Stomach (tissue), 8 donors: ENCODE measurements at regions not wholly inside any gene's neighbourhood (a gene's known extent, or its start where the extent isn't known, plus 50 kb on each side); places are given as distances from the start of the nearest gene placed in this dataset.
"Not testable (repeated sequence)": the region's sequence is repeated elsewhere in the genome, so short reads cannot be mapped to it uniquely, and the experiment has no call there.

Source experiments
- DNase-seq, 2 donors: peaks; one replicate each; pipeline versions ENCODE4 v3.0.0 to v3.0.0-alpha.2; 2013 to 2019
- H3K27ac ChIP-seq, 5 donors: fragments of 200-600 bp in 4 of 5; sonication (generic) in 4 of 5; one replicate each; pipeline ENCODE4 v1.5.1; 2013 to 2019; ENCODE audit warnings: mild to moderate bottlenecking in 1 of 5, moderate library complexity in 1 of 5
- H3K27me3 ChIP-seq, 3 donors: fragments of 200-600 bp; sonication (generic); one replicate each; pipeline ENCODE4 v1.5.1; 2017 to 2019; ENCODE audit warnings: mixed run types in 1 of 3
- H3K36me3 ChIP-seq, 4 donors: fragments of 200-600 bp; sonication (generic); 1 replicate in 3 of 4; 2 replicates in 1 of 4; pipeline ENCODE4 v1.5.1; 2016 to 2019
- H3K4me1 ChIP-seq, 4 donors: fragments of 200-600 bp; sonication (generic); one replicate each; pipeline ENCODE4 v1.5.1; 2016 to 2019
- H3K4me3 ChIP-seq, 4 donors: fragments of 200-600 bp; sonication (generic) in 3 of 4; one replicate each; pipeline ENCODE4 v1.5.1; 2016 to 2019; ENCODE audit warnings: mild to moderate bottlenecking in 1 of 4
- H3K9me3 ChIP-seq, 4 donors: fragments of 200-600 bp; sonication (generic); one replicate each; pipeline ENCODE4 v1.5.1; 2016 to 2019
- CTCF ChIP-seq, 7 experiments: fragments of 450-650 bp in 4 of 7; fragments of 200-600 bp in 3 of 7; sonication (generic) in 3 of 7; IDR thresholded peaks; one replicate each; pipeline ENCODE4 v1.5.1; 2016 to 2019; ENCODE audit warnings: antibody characterized with exemption in 7 of 7, control low read depth in 2 of 7, mild to moderate bottlenecking in 1 of 7
- EP300 ChIP-seq: sonication (generic); formaldehyde crosslinking; IDR thresholded peaks from one replicate; pipeline ENCODE4 v1.6.1; 2017; ENCODE audit warnings: antibody characterized with exemption
- POLR2A ChIP-seq, 4 donors: fragments of 450-650 bp; IDR thresholded peaks; one replicate each; pipeline ENCODE4 v1.6.1; 2016; ENCODE audit warnings: antibody characterized with exemption in 4 of 4, control low read depth in 2 of 4, mild to moderate bottlenecking in 1 of 4, moderate library complexity in 1 of 4
- POLR2AphosphoS5 ChIP-seq, 3 donors: sonication (generic); formaldehyde crosslinking; IDR thresholded peaks; one replicate each; pipeline ENCODE4 v1.6.1; 2016; ENCODE audit warnings: antibody characterized with exemption in 3 of 3
- WGBS, 5 donors: extraction: QIAGEN DNeasy Blood & Tissue Kit in 3 of 5; methylation state at CpG; one replicate each; pipeline versions ENCODE4 v1.1.5 to v1.1.7; 2013 to 2018; 5-methylcytosine and 5-hydroxymethylcytosine counted together
- intact Hi-C: fragments of 100-400 bp; cut with DNase I; formaldehyde crosslinking; loops from one replicate; pipeline ENCODE4 v1.15.1; 2023; ENCODE audit warnings: low total_unique reads
- donor health status: healthy with polysubstance abuse.
- donor health status: Bipolar disorder and iron deficiency.
- donor health status: healthy.

GRCh38 chr20:30337556-30337955, 919.9 kb upstream of the DEFB115 start:
- H3K27ac ChIP-seq, DNase-seq, H3K36me3 ChIP-seq, intact Hi-C loops, H3K4me3 ChIP-seq, H3K9me3 ChIP-seq, H3K4me1 ChIP-seq, H3K27me3 ChIP-seq: not testable (repeated sequence)
- 59 to 80% (median 72%) methylated on average over 4 of the region's 4 CpGs for WGBS, 5 donors

GRCh38 chr20:30348932-30349331, 908.5 kb upstream of the DEFB115 start:
- DNase-seq: peak in 1 of 2 donors; percentile 3
- 36 to 60% (median 42%) methylated on average over 6 of the region's 6 CpGs for WGBS, 5 donors
- H3K27me3 ChIP-seq, H3K4me3 ChIP-seq, H3K27ac ChIP-seq, H3K4me1 ChIP-seq, H3K36me3 ChIP-seq, intact Hi-C loops, H3K9me3 ChIP-seq: not testable (repeated sequence)
- peak in 3 of 7 experiments; percentile 25 to 37 (median 31) for TF ChIP-seq CTCF (IDR thresholded peaks at IDR 0.05)

- intact Hi-C loops, H3K27me3 ChIP-seq, H3K27ac ChIP-seq, H3K4me1 ChIP-seq, H3K36me3 ChIP-seq, H3K4me3 ChIP-seq, DNase-seq, H3K9me3 ChIP-seq: not testable (repeated sequence)
- TF ChIP-seq CTCF (IDR thresholded peaks at IDR 0.05): peak in 5 of 7 experiments; percentile 42 to 69 (median 47)
- 13 to 31% (median 18%) methylated on average over 2 of the region's 2 CpGs for WGBS, 5 donors
Observed at GRCh38 chr20:30356854-30357467, 900.5 kb upstream of the DEFB115 start.

- DNase-seq, H3K4me3 ChIP-seq, H3K27me3 ChIP-seq, H3K4me1 ChIP-seq, intact Hi-C loops, H3K9me3 ChIP-seq, H3K27ac ChIP-seq, H3K36me3 ChIP-seq: not testable (repeated sequence)
- 85 to 89% (median 85%) methylated on average over 13 of the region's 13 CpGs for WGBS, 5 donors
Observed at GRCh38 chr20:30361756-30362155, 895.7 kb upstream of the DEFB115 start.

GRCh38 chr20:30376430-30376766, 881.1 kb upstream of the DEFB115 start:
- DNase-seq, H3K9me3 ChIP-seq, intact Hi-C loops, H3K27me3 ChIP-seq, H3K36me3 ChIP-seq: not testable (repeated sequence)
- Histone ChIP-seq H3K27ac (peak overlapping the region in 3 of 5 donors; percentile 85 to 89 (median 85)), H3K4me3 (peak overlapping the region; percentile 56 to 91 (median 72)), H3K4me1 (peaks cover 0 to 11% (median 5%) of the 10 kb centered on the region in 4 donors)
- 67 to 82% (median 71%) methylated on average over 14 of the region's 14 CpGs for WGBS, 5 donors

GRCh38 chr20:30376767-30377658, 880.5 kb upstream of the DEFB115 start:
- intact Hi-C loops: no loop called here
- H3K36me3 ChIP-seq: no peaks in the 10 kb centered on the region
- peak; percentile 58 to 91 for DNase-seq
- H3K4me3 ChIP-seq: peak overlapping the region; percentile 56 to 91 (median 72)
- H3K27me3 ChIP-seq: no peaks in the 10 kb centered on the region
- WGBS, 5 donors: 8 to 26% (median 16%) methylated on average over 43 to 70 of the region's 70 CpGs
- no peak for TF ChIP-seq EP300
- TF ChIP-seq CTCF (IDR thresholded peaks at IDR 0.05): peak in 5 of 7 experiments; percentile 27 to 69 (median 35)
- peak in 1 of 3 donors; percentile 68 for TF ChIP-seq POLR2AphosphoS5 (IDR thresholded peaks at IDR 0.05)
- no peak for TF ChIP-seq POLR2A (IDR thresholded peaks at IDR 0.05)
- H3K27ac ChIP-seq: peak overlapping the region; percentile 60 to 90 (median 85)
- no peaks in the 10 kb centered on the region for H3K9me3 ChIP-seq
- peaks cover 0 to 11% (median 5%) of the 10 kb centered on the region in 4 donors for H3K4me1 ChIP-seq

GRCh38 chr20:30378317-30378716, 879.1 kb upstream of the DEFB115 start:
- H3K9me3 ChIP-seq, H3K36me3 ChIP-seq, H3K27ac ChIP-seq, H3K27me3 ChIP-seq, intact Hi-C loops, DNase-seq: not testable (repeated sequence)
- 69 to 73% (median 71%) methylated on average over 4 of the region's 4 CpGs for WGBS, 5 donors
- peak overlapping the region in 2 of 4 donors; percentile 81 to 91 for H3K4me3 ChIP-seq
- H3K4me1 ChIP-seq: peaks cover 0 to 11% (median 5%) of the 10 kb centered on the region in 4 donors

- peaks cover 0 to 11% (median 5%) of the 10 kb centered on the region in 4 donors for H3K4me1 ChIP-seq
- H3K4me3 ChIP-seq, H3K27me3 ChIP-seq, intact Hi-C loops, DNase-seq, H3K9me3 ChIP-seq, H3K36me3 ChIP-seq, H3K27ac ChIP-seq: not testable (repeated sequence)
- 88 to 100% (median 95%) methylated on average over 1 of the region's 1 CpG for WGBS, 5 donors
Observed at GRCh38 chr20:30378721-30379120, 878.7 kb upstream of the DEFB115 start.
